Right lobe of liver (tissue), 6 donors: ENCODE measurements at regions not wholly inside any gene's neighbourhood (a gene's known extent, or its start where the extent isn't known, plus 50 kb on each side); places are given as distances from the start of the nearest gene placed in this dataset.

Experiments used
- ATAC-seq, 4 donors: fragments of 200-7000 bp; cut with Tn5 transposase; one replicate each; pipeline ENCODE4 v1.9.1; 2020; ENCODE audit warnings: mild to moderate bottlenecking in 4 of 4, moderate library complexity in 4 of 4
- DNase-seq, 3 donors: peaks; one replicate each; pipeline ENCODE4 v3.0.0-alpha.2; 2020
- H3K27ac ChIP-seq, 3 donors: fragments of 200-600 bp; one replicate each; pipeline ENCODE4 v1.8.0; 2022
- H3K27me3 ChIP-seq, 2 donors: fragments of 200-600 bp; one replicate each; pipeline ENCODE4 v1.8.0; 2022
- H3K36me3 ChIP-seq, 4 donors: fragments of 200-600 bp; sonication (generic) in 1 of 4; one replicate each; pipeline versions ENCODE4 v1.5.1 to v1.8.0; 2017 to 2022; ENCODE audit warnings: control low read depth in 1 of 4
- H3K4me1 ChIP-seq, 4 donors: fragments of 200-600 bp; sonication (generic) in 1 of 4; one replicate each; pipeline versions ENCODE4 v1.5.1 to v1.8.0; 2017 to 2022; ENCODE audit warnings: control low read depth in 1 of 4
- H3K4me3 ChIP-seq, 3 donors: fragments of 200-600 bp; one replicate each; pipeline ENCODE4 v1.8.0; 2022
- H3K9me3 ChIP-seq, 4 donors: fragments of 200-600 bp; sonication (generic) in 1 of 4; one replicate each; pipeline versions ENCODE4 v1.5.1 to v1.8.0; 2017 to 2022; ENCODE audit warnings: control low read depth in 1 of 4
- POLR2A ChIP-seq: fragments of 450-650 bp; IDR thresholded peaks from one replicate; pipeline ENCODE4 v1.6.1; 2017; ENCODE audit warnings: antibody characterized with exemption, mild to moderate bottlenecking
- WGBS: methylation state at CpG from one replicate; pipeline ENCODE4 v1.1.6; 2018; ENCODE audit warnings: low coverage, low lambda C conversion rate; ENCODE audit not compliant: insufficient coverage; ENCODE audit errors: missing lambda C conversion rate; 5-methylcytosine and 5-hydroxymethylcytosine counted together
- intact Hi-C, 2 donors: fragments of 100-400 bp; cut with DNase I; formaldehyde crosslinking; loops; one replicate each; pipeline versions ENCODE4 v1.11.2 to v1.14.1; 2022
- TF ChIP-seq, protein P1 (sequence below), 4 donors: fragments of 200-600 bp in 3 of 4; fragments of 450-650 bp in 1 of 4; IDR thresholded peaks; one replicate each; pipeline versions ENCODE4 v1.5.1 to v1.8.0; 2016 to 2022; ENCODE audit warnings: antibody characterized with exemption in 4 of 4, mild to moderate bottlenecking in 2 of 4
- donor health status: DM: no; HTN: yes; CAD: no.
- donor health status: DM: no; HTN: no; CAD: no.
- donor health status: DM: no; HTN: no; CAD: no.
- donor health status: DM: no; HTN: yes; CAD: no.
- donor health status: DM: no; HTN: yes; CAD: no.

DNA sequence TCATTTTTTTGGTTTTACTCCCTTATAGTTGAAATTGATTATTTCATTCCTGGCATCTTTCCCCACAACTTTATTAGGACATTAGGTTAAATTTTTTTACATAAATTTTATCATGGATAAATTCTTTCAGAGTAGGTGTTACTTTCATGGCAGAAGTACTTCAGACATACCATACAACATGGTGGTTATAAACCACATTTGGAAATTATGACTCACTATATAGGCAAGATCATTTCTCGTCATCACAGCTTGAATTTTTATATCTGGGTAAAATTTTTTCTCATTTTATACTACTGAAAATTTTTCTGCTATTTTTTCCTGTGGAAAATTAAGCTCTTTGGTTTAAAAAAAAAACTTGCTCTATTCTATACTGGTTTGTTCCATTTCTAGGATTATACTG, 111.9 kb upstream of the COL5A2 start:
- Histone ChIP-seq H3K4me1 (no peaks in the 10 kb centered on the region), H3K27me3 (no peaks in the 10 kb centered on the region), H3K27ac (no peak overlapping the region), H3K36me3 (no peaks in the 10 kb centered on the region), H3K4me3 (no peak overlapping the region), H3K9me3 (no peaks in the 10 kb centered on the region)
- intact Hi-C loops = no loop called here
- WGBS = 89% methylated on average over 1 of the region's 1 CpG
- ATAC-seq (no peak), DNase-seq (no peak)
- TF ChIP-seq POLR2A = no peak
- TF ChIP-seq, protein P1, sequence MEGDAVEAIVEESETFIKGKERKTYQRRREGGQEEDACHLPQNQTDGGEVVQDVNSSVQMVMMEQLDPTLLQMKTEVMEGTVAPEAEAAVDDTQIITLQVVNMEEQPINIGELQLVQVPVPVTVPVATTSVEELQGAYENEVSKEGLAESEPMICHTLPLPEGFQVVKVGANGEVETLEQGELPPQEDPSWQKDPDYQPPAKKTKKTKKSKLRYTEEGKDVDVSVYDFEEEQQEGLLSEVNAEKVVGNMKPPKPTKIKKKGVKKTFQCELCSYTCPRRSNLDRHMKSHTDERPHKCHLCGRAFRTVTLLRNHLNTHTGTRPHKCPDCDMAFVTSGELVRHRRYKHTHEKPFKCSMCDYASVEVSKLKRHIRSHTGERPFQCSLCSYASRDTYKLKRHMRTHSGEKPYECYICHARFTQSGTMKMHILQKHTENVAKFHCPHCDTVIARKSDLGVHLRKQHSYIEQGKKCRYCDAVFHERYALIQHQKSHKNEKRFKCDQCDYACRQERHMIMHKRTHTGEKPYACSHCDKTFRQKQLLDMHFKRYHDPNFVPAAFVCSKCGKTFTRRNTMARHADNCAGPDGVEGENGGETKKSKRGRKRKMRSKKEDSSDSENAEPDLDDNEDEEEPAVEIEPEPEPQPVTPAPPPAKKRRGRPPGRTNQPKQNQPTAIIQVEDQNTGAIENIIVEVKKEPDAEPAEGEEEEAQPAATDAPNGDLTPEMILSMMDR (IDR thresholded peaks at IDR 0.05) = no peak

DNA sequence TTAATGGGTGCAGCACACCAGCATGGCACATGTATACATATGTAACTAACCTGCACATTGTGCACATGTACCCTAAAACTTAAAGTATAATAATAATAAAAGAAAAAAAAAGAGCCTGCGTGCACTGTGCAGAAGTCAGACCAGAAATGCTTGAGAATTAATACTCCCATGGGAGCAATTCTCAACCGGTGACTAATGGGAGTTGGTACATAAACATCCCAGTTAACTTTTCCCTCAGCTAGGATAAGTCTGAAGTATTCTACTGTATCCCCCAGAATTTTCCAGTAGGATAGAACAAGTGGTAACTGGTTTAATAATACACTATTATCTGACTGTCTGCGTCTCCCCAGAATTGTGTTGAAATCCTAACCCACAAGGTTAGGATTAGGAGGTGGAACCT, 113.6 kb upstream of the COL5A2 start:
- H3K4me3 ChIP-seq = no peak overlapping the region
- no peak for ATAC-seq
- H3K4me1 ChIP-seq = no peaks in the 10 kb centered on the region
- no peak overlapping the region for H3K27ac ChIP-seq
- no peaks in the 10 kb centered on the region for H3K27me3 ChIP-seq
- H3K9me3 ChIP-seq = no peaks in the 10 kb centered on the region
- WGBS = 97% methylated on average over 3 of the region's 3 CpGs
- intact Hi-C loops = no loop called here
- DNase-seq = no peak
- TF ChIP-seq POLR2A = no peak
- TF ChIP-seq, protein P1 (IDR thresholded peaks at IDR 0.05) = no peak
- H3K36me3 ChIP-seq = no peaks in the 10 kb centered on the region

DNA sequence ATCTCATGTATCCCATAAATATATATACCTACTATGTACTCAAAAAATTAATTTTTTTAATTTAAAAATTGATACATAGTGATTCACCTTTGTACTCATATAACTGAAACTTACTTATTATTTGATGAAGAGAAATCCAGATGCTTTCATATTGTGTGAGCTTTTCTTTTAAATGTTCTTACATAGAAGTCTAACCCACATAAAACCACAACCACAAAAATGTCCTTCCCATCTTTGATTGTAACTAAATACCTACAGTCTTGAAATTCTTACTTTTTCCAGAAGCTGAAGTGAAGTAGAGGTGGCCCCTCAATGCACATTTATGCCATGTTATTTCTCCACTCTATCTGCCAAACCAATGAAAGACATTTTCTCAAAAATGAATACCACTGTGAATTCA, 117.9 kb upstream of the COL5A2 start:
- H3K36me3 ChIP-seq = no peaks in the 10 kb centered on the region
- no peaks in the 10 kb centered on the region for H3K9me3 ChIP-seq
- TF ChIP-seq POLR2A = no peak
- TF ChIP-seq, protein P1 (IDR thresholded peaks at IDR 0.05) = no peak
- DNase-seq (no peak), ATAC-seq (no peak)
- no peaks in the 10 kb centered on the region for H3K27me3 ChIP-seq
- no peak overlapping the region for H3K4me3 ChIP-seq
- no peak overlapping the region for H3K27ac ChIP-seq
- intact Hi-C loops = no loop called here
- H3K4me1 ChIP-seq = no peaks in the 10 kb centered on the region

DNA sequence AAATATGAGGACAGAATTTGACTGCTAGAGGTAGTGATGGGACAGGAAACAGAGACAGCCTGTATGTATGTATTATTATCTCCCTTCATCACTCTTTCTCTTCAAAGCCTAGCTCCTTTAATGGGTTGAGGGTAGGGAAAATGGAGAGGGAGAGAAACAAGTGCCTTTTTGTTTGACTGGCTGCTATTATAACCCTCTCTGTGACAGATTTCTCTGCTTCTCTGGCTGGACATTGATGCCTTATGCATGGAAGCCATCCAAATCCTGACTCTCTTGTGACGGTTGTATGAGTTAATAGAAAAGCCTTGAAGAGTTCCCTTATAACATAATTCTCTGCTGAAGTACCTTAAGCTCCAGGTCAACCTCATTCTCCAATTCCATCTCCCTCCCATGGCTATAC, 118.5 kb upstream of the COL5A2 start:
- H3K4me3 ChIP-seq = no peak overlapping the region
- H3K27me3 ChIP-seq = no peaks in the 10 kb centered on the region
- intact Hi-C loops = no loop called here
- no peaks in the 10 kb centered on the region for H3K36me3 ChIP-seq
- WGBS = 57% methylated on average over 1 of the region's 1 CpG
- no peaks in the 10 kb centered on the region for H3K4me1 ChIP-seq
- no peak overlapping the region for H3K27ac ChIP-seq
- no peaks in the 10 kb centered on the region for H3K9me3 ChIP-seq
- ATAC-seq (no peak), DNase-seq (no peak)
- TF ChIP-seq, protein P1 (IDR thresholded peaks at IDR 0.05) = no peak
- no peak for TF ChIP-seq POLR2A

DNA sequence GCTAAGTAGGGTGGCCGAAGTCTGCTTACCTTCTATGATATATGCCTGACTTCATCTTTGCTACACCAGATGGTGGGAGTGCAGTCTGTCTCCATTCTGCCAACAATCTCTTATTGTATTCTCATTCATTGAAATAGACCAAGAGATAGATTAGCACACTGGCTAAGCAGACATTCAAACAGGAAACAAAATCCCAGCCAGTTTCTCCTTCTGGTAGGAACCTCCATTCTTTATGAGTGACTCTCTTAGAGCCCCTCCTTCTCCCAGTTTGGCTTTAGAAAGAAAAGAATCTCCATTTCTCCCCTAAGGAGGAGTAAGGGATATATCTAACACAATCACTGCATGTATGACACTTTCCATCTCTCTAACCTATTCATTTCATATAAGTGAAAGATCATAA, 118.9 kb upstream of the COL5A2 start:
- H3K4me3 ChIP-seq = no peak overlapping the region
- WGBS = no CpG with 5 or more reads among the region's 1 CpG
- H3K27me3 ChIP-seq = no peaks in the 10 kb centered on the region
- no peak for DNase-seq
- intact Hi-C loops = no loop called here
- H3K9me3 ChIP-seq = no peaks in the 10 kb centered on the region
- no peak for ATAC-seq
- H3K27ac ChIP-seq = no peak overlapping the region
- TF ChIP-seq POLR2A = no peak
- TF ChIP-seq, protein P1 (IDR thresholded peaks at IDR 0.05) = no peak
- H3K36me3 ChIP-seq = no peaks in the 10 kb centered on the region
- no peaks in the 10 kb centered on the region for H3K4me1 ChIP-seq
